Stimulated activated CD4-positive, alpha-beta T cell treated with anti-CD3 and anti-CD28 coated beads, TNF-alpha, amount 100 ng/mL, for 4 hours (primary cell): ENCODE measurements at regions not wholly inside any gene's neighbourhood (a gene's known extent, or its start where the extent isn't known, plus 50 kb on each side); places are given as distances from the start of the nearest gene placed in this dataset.
"Not testable (repeated sequence)": the region's sequence is repeated elsewhere in the genome, so short reads cannot be mapped to it uniquely, and the experiment has no call there.

Experiments used
- DNase-seq, 3 experiments: peaks; one replicate each; pipeline ENCODE4 v3.0.0-alpha.2; 2020; ENCODE audit warnings: low read depth in 3 of 3

DNA sequence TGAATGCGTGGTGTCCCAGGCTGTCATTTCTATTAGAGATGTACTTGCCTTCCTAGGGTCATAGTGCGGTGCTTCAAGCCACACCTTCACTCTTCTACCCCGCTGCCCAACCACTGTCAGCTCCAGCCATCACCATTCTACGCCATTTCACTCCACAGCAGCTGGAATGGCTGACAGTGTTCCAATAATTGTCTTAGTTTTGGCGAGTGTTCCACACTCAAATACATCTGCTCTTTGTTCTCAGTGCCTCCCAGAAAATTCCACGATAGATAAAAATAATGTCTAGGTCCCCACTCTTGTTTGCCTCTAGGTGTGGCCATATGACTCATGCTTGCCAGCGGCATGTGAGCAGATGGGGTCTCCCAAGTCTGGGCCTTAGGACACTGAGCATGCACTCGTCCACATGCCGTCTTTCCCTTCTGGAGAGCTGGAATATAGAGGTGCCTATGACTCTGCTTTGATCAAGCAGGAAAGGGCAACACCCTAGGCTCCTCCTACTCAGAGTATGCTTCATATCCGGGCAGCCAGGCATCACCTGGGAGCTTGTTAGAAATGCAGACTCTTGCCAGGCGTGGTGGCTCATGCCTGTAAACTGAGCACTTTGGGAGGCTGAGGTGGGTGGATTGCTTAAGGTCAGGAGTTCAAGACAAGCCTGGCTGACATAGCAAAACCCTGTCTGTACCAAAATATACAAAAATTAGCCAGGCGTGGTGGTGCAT lies 163.0 kb downstream of the BRMS1L start:
- DNase-seq, result no peak

DNA sequence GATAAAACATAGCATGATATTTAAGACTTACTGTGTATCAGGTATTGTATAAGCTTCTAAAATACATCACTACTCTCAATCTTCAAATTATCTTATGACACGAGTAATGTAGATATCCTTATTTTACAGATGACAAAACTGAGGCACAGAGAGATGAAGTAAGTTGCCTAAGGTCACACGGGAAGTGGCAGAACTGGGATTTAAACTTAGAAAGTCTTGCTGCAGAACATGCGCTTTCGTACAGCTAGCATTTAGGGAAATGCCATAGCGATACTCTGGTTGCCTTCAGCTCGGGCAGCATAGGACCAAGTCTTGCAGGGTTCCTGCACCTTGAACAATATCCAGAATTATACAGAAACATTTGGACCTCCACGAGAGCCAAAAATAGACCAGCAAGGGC lies 162.4 kb downstream of the BRMS1L start:
- no peak for DNase-seq

DNA sequence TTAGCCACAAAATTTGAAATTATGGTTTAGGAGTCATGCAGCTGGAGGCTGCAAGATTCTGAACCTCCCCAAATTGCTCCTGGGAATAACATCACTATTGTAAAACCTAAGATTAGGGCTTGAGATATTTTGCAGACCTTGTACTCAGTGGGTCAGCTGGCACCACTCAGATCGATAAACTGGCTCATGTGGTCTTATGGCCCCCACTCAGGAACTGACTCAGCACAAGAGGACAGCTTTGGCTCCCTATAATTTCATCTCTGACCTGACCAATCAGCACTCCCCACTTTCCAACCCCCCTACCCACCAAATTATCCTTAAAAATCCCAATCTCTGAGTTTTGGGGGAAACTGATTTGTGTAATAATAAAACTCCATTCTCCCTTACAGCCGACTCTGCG lies 161.6 kb downstream of the BRMS1L start:
- no peak for DNase-seq

DNA sequence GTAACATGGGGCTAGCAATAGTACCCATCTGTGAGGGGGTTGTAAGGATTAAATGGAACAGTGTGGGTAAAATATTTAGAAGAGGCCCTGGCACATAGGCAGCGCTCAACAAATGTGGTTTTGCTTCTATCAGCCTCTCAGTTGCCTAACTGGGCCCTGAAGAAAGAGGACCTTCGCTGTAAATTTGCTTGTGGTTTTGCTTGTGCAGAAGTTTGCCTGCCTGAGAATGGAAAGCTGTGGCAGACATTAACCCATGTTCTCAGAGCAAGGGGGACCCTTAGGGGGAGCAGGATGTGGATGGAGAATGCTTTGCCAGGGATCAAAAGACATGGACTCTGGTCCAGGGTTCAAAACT lies 160.1 kb downstream of the BRMS1L start:
- no peak for DNase-seq

DNA sequence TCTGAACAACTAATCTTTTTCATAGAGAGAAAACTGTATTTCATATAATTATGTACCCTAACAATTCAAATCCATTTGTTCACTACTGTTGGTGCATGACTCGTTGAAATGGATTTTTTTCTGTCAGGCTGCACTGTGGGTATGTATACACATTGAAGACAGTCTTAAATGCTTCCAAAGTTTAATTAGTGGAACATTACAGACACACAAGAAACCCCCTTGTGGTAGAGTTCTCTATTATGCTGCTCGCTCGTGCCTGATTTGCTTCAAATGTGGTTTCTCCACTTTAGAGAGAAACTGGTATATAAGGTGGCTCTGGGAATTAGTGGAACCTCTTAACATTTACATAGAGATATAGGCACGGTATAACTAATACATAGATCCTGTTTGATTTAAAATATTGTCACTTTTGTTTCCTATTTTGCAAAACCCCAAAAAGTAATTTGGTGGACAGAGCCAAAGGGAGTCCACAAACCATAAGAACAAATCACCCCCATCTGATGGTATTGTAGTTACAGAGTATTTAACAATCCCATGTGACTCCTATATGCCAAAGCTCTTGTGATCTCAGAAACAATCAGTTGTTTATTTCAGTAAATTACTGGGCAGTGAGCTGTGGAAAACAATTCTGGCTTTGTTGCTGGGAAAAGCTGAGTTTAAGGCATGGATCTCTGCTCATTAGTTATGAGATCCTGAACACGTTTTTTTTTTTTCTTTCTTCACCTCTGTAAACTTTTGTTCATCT lies 159.5 kb downstream of the BRMS1L start:
- DNase-seq, result no peak

DNA sequence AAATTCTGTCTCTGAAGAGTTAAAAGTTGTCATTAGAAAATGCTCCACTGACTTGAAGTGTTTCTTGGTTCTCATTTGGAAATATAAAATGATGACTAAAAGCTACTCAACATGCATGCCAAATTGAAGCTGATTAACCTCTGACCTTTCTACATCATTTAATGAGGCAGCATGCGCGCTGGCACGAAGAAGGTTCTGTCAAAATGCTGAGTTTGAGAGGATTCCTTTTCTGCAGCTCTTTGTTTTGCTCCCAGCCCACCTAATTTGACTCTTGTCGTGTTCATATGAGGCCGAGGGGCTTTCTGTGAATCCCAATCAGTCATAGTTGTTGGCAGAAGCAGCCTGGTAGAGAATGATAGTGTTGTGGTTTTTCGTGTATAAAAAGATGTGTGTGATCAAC lies 153.4 kb downstream of the BRMS1L start:
- DNase-seq, result no peak

DNA sequence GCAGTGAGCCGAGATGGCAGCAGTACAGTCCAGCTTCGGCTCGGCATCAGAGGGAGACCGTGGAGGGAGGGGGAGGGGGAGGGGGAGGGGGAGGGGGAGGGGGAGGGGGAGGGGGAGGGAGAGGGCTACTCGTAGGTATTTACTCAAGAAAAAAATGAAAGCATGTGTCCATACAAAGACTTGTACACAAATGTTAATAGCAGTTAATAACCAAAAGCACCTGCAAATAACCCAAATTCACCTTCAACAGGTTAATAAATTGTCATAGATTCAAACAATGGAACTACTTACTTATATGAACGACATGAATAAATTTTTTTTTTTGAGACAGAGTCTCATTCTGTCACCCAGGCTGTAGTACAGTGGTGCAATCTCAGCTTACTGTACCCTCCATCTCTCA lies 152.4 kb downstream of the BRMS1L start:
- no peak for DNase-seq

GRCh38 chr14:35975814-35976213 lies 149.7 kb downstream of the BRMS1L start:
- DNase-seq, result no peak

DNA sequence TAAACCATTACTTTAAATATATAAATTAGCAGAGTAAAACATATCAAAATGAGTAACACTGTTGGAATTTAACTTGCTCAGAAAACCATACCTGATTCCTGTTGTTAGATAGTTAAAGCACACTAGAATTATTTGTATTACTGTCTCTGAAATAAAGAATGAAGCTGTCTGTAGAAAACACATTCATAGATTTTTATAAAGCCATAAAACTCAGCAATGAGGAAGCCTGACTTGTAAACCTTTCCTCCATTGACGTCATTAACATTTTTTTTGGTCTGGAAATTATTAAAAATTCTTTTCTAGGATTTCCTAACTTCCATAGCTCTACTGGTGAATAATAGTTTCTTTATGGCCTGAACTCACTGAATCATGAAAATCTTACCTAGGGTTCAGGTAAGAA lies 147.6 kb downstream of the BRMS1L start:
- no peak for DNase-seq

DNA sequence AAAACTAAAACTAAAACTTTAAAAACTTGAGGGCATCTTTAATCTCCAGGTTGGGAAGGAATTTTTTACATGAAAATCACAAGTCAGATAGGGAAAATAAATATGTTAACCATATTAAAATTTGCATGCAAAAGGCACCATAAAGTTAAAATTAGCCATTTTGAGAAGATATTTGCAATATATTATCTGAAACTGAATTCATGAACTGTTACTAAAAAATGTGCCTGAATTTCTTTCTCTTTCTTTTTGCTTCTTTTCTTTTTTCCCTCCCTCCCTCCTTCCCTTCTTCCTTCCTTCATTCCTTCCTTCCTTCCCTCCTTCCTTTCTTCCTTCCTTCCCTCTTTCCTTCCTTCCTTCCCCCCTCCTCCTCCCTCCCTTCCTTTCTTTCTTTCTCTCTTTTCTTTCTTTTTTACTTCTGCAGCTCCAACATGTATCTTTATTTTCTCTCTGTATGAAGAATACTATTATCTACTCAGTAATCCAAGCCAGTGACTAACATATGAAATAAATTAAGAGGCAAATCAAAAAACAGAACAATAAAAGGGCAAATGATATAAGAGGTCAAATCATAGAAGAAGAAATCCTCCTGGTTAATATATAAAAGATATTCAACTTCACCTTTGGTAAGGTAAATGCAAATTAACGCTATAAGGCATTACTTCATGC lies 146.0 kb downstream of the BRMS1L start:
- DNase-seq, result no peak

GRCh38 chr14:35969310-35969709 lies 143.2 kb downstream of the BRMS1L start:
- DNase-seq, result no peak

DNA sequence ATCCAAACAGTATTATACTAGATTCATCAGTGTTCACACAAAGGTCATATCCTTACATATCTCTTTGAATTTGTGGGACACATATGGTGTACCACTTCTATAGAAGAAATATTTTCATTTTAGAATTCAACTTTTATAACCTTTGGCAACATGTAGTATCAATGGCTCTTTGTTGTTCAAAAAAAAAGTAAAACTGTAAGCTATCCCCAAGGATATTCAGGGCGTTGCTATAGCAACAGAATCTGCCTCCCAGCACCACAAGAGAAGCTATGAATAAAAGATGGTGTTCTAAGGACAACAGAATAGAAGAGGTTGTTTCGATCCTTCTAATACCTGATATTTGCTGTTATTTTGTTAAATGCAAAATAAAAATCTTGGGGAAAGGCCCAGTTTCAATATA lies 139.3 kb downstream of the BRMS1L start:
- no peak for DNase-seq

DNA sequence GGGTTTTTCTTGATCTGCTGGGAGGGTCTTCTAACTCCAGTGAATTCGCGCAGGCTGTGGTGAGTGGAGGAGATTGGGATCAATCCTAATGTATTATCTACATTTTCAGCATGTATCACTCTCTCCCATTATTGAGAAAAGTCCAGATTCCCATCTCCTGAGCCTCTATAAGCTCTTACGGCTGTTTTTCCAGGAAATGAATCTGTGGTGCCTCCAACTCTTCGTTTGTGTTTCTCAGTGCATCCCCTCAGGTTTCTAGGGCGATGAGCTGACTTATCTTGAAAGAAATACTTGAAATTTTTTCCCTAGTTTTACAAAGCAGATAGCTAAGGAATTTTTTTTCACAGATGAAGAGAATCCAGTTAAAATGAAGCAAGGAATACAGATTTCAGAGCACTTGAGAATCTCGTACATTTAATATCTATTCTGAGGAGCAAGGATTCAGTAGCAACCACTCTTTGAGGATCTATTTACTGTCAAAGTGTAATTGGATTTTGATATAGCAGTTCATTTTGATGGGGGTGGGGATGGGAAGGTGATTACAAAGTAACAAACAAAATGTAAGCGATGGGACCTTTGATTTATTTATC lies 138.7 kb downstream of the BRMS1L start:
- DNase-seq, result no peak

- no peak for DNase-seq
Observed at GRCh38 chr14:35963209-35963608, 137.1 kb downstream of the BRMS1L start.

- no peak for DNase-seq
Observed at GRCh38 chr14:35961697-35962274, 135.6 kb downstream of the BRMS1L start.

GRCh38 chr14:35959835-35960234 lies 133.7 kb downstream of the BRMS1L start:
- DNase-seq, result no peak

GRCh38 chr14:35958499-35958898 lies 132.4 kb downstream of the BRMS1L start:
- DNase-seq, result no peak

- DNase-seq, result no peak
Observed at GRCh38 chr14:35956376-35957085, 130.4 kb downstream of the BRMS1L start.

- no peak for DNase-seq
Observed at GRCh38 chr14:35952584-35952983, 126.4 kb downstream of the BRMS1L start.

DNA sequence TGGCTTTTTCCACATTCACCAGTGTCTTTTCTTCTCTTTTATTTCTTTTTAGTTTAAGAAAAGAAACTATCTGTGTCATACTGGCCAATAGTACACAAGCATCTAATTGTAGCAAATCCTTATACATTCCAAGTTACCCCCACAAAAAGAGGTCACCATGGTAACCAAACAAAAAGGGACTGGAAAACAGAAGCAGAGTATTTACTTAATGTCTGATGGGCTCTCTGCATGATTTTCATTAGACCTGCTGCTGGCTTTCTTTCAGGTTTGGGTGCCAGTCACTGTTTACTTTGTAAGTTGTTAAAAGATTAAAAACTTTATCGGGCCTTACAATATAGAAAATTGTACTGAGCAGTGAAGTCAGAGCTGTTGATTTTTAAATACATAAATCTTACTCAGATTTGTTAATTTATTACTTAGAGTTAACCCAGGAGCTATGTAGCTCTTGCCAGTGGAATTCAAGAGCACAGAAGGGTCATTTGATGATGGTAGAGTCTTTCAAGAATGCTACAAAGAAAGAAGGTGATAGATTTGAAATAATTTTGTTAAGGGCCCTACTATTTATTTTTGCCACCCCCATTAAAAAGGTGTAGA lies 123.9 kb downstream of the BRMS1L start:
- DNase-seq, result no peak

GRCh38 chr14:35947983-35948382 lies 121.8 kb downstream of the BRMS1L start:
- DNase-seq, result not testable (repeated sequence)
